HG02981 (cell line): ENCODE measurements at regions not wholly inside any gene's neighbourhood (a gene's known extent, or its start where the extent isn't known, plus 50 kb on each side); places are given as distances from the start of the nearest gene placed in this dataset.
A peak's percentile ranks its signal among the peaks of the same experiment; 100 is the strongest.
"Not testable (repeated sequence)": the region's sequence is repeated elsewhere in the genome, so short reads cannot be mapped to it uniquely, and the experiment has no call there.

Experiments used
- ATAC-seq: cut with Tn5 transposase; IDR thresholded peaks from one replicate; pipeline ENCODE4 v1.9.1; 2021; ENCODE audit warnings: mild to moderate bottlenecking, moderate library complexity; ENCODE audit not compliant: unreplicated experiment

DNA sequence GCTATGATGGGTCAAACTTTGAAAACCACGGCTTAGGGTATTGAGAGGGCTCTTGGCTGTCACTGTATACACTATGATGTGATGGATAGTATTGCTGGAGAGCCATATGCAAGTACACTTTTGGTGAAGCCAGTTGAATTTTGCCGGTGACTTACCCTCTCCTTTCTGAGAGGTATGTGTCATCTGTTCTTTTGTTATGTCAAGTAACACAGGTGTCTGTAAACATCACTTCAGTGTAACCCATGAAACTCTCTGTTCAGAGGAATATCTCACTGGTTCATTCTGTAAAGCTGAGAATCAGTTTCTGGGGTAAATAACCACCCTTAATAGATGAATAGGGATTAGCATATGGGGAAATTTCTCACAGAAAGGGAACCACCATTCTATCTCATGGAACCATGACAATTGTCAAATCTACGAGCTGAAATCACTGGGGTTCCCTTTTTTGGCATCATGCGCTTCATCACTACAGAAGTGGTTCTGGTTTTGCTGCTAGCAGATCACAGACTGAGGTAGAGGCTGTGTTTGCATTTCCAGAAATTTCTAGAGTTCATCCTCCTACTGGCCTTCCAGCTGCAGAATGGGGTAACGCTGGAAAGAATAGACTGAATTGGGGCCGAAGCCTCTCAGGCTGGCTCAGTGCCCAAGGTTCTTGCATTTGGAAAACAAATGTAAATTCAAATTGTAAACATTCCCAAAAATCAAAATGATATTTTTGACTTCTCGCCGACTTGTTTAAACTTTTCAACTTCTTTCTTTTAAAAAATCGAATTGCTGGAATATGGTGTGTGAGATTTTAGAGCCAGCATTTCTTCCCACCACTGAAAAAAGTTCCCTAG lies 83.3 kb upstream of the CREB5 start:
- ATAC-seq, result no peak

DNA sequence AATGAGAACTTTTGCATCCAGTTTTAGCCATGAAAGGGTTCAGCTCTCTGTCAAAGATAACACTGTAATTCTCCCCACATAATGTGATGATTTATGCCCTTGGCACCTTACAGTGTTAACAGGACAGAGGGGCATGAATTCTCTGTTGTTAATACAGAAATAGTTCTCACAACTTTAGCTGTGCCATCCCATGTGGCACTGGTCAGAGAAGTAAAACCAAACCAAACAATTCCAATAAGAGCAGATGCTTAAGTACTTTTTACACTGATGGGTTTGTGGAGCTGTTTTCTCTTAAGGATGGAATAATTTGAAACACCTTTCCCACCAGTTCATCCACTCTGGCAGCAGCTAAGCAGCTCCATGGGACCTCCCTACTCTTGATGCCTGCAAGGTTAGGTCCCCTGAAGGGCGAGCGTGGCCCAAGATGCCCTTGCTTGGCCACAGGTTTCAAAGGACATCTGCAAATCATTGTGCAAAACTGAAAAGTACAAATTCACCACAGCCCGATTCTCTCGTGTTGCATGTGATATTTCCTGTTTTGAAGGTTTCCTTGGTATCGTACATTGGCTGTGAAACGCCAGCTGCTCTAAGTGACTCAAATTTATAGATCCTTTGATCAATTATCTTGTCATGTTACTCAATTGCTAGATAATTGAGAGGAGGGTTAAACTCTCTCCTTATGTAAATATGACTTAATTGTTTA lies 82.5 kb upstream of the CREB5 start:
- ATAC-seq, result peak; percentile 54

GRCh38 chr7:28330384-28331070 lies 81.8 kb upstream of the CREB5 start:
- no peak for ATAC-seq

DNA sequence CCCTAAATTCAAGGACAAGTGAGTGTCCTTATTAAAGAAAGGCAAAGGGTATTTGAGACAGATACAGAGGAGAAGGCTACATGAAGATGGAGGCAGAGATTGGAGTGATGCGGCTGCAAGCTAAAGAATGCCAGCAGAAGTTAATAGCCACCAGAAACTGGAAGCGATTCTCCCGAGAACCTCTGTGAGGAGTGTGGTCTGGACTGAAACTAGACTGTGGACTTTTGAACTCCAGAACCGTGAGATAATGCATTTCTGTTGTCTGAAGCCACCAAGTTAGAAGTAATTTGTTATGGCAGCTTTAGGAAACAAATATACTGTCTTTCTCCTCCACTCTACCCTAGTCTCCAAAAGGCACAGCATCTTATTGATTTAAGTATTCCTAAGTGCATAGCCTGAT lies 80.3 kb upstream of the CREB5 start:
- no peak for ATAC-seq

DNA sequence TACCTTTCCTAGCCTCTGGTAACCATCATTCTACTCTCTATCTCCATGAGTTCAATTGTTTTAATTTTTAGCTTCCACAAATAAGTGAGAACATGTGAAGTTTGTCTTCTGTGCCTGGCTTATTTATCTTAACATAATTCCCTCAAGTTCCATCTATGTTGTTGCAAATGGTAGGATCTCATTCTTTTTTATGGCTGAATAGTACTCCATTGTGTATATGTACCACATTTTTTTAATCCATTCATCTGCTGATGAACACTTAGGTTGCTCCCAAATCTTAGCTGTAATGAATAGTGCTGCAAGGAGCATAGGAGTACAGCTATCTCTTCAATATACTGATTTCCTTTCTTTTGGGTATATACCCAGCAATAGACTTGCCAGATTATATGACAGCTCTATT lies 78.8 kb upstream of the CREB5 start:
- ATAC-seq, result not testable (repeated sequence)

DNA sequence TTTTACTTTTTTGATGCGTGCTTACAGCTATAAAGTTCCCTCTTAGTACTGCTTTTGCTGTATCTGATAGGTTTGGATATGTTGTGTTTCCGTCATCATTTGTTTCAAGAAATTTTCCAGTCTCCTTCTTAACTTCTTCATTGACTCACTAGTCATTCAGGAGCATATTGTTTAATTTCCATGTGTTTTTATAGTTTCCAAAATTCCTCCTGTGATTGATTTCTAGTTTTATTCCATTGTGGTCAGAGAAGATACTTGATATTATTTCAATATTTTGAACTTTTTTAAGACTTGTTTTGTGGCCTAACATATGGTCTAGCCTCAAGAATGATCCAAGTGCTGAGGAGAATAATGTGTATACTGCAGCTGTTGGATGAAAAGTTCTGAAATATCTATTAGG lies 75.5 kb upstream of the CREB5 start:
- no peak for ATAC-seq

DNA sequence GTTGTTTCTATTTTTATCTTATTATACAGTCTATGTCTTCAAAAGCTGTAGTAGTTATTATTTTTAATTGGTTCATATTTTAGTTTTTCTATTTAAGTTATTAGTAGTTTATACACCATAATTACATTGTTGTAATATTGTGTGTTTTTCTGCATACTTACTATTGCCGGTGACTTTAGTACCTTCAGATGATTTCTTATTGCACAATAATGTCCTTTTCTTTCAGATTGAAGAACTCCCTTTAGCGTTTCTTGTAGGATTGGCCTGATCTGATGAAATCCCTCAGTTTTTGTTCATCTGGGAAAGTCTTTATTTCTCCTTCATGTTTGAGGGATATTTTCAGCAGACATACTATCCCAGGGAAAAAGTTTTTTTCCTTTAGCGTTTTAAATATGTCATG lies 74.3 kb upstream of the CREB5 start:
- ATAC-seq, result no peak

DNA sequence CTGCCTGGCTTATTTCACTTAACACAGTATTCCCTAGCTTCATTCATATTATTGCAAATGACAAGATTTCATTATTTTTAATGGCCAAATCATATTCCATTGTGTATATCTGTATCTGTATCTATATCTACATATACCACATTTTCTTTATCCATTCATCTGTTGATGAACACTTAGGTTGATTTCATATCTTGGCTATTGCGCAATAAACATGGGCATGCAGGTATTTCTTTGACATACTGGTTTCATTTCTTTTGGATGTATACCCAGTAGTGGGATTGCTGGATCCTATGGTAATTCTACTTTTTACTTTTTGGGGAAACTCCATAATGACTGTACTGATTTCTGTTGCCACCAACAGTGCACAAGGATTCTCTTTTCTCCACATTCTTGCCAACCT lies 68.9 kb upstream of the CREB5 start:
- no peak for ATAC-seq

DNA sequence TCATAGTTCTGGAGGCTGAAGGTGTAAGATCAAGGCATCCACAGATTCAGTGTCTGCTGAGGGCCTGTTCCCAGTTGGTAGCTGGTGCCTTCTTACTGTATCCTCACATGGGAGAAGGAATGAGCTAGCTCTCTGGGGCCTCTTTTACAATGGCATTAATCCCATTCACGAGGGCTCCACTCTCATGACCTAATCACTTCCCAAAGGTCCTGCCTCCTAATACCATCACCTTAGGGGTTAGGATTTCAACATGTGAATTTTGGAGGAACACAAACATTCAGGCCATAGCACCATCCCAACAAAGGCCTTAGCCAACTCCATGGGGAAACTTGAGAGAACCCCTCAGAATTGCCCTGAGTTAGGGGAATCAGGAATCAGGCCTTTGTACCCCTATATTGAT lies 66.1 kb upstream of the CREB5 start:
- ATAC-seq, result no peak

GRCh38 chr7:28346676-28347363 lies 65.5 kb upstream of the CREB5 start:
- no peak for ATAC-seq

DNA sequence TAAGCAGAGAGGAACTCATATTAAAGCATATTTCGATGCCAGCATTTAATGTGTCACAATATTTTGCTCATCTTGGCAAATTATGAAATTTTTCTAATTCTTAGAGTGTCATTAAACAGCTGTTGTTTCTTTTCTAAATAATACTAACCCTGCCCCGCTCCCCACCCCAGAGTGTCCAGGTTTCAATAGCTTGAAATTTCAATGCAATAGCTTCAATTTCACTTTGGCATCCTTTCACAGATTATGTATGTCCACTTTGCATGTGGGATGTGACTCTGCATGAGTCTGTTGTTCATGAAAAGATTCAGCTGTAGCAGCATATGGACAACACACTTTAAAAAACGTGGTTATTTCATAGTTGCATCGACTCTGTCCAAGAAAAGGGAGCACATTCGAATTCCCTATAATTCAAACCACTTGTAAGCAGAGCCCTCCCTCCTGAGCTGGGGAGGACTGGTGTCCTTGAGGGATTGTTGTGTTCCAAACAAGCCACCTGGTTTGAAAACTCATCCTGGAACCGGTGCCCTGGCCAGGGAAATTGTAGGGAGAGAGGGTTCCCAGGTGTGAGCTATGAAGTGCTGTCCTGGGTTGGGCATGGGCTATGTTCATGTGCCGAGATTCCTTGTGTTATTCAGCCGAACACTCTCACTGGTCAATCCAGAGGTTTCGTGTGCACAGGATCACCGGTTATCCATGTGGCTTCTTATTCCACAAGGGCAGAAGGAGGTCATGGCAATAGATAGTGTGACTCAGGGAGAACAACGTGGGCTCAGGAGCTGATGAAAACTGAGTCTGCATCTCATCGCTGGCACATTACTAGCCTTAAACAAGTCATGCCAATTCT lies 64.6 kb upstream of the CREB5 start:
- ATAC-seq, result no peak

- no peak for ATAC-seq
Observed at GRCh38 chr7:28348636-28349035, 63.7 kb upstream of the CREB5 start.

DNA sequence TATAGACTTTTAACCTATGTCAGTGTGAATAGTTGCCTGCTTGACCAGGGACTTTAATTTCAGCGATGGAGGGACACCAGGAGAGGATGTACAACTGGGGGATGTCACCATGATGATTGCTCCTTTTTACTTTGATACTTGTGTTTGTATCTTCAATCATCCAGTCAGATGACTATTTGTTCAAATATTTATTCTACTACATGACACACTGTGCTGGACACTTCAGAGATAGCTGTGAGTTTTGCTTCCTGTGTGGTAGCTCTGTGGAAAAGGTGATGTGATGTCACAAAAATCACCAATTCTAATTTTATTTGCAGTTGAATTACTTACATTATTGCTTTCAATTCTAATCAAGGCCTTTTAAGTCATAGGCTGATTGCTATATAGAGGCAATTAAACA lies 62.7 kb upstream of the CREB5 start:
- no peak for ATAC-seq

DNA sequence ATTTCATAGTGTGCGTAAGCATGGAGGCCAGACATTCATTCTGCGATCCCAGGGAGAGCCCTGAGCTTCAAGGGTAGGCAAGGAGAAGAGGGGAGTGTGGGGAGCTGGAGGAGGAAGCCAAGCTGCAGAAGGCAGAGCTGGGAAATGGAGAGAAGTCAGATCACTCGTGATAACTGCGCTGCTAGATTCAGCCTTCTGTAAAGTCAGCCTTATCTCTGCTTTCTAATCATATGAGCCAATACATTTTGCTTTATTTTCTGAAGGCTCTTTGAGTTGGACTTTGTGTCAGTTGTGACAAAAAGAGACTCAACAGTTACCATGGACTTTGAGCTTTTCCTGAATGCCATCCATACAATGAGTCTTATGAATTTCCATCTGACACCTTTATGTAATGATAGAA lies 61.7 kb upstream of the CREB5 start:
- ATAC-seq, result no peak

DNA sequence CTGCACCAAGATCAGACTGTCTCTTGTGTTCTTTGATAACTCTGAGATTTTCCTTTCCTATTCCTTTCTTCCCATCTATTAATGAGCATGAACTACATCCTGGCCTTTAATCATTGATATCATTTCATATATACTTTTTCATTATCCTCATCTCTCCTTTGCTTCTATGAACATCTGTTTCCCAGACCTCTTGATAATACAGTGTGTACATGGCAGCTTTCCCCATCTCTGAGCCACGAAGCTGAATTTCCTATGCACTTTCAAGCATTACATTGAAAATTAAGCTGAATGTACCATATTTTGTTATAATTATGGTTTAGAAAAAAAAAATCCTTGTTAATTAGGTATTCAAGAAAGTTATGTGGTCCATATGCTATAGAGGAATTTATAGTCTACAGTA lies 60.9 kb upstream of the CREB5 start:
- ATAC-seq, result no peak

- no peak for ATAC-seq
Observed at GRCh38 chr7:28354601-28355402, 57.5 kb upstream of the CREB5 start.

DNA sequence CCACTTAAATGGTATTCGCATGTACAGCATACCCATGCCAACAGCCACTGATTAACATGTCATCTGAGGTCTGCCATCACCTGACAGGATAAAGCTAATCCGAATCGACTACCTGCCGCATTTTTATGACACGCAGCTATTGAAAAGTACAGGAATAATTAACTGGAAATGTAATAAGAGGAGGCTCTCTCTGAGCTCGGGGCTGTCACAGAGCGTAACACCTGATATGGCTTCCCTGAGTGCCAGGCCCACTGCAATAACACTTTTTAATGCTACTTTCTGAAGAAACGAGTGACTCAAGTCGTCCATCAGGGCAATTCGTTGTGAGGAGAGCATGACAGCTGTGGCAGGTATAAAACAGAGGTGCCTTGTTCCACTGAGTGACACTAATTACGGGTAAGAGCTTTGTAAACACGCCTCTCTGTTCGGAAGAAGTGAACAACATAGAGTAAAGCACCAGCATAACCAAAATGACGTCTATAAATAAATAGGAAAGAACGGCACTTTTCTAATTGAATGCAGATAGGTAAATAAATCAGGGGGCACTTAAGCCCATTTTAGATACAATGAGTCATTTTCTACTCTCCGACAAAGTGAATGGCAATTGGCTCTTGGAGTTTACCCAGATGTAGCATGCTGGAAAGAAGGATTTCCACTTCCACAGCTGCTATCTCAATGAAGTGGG lies 56.5 kb upstream of the CREB5 start:
- no peak for ATAC-seq

DNA sequence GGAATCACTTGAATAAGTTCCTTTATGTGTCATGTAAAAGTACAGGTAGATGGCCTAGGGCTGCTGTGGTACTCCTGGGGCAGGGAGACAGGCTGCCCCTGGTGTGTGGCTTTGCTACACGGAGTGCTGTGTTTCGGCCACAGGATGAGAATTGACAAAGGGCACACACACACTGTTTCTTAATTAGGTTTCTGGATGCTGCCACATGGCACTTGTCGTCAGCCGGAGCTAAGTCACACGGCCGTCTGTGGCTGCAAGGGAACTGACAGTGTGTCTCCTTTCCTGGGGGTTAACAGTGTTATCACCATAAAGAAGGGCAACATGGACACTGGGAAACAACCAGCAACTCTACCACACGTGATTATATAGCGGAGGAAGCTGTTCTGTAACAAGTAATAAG lies 55.7 kb upstream of the CREB5 start:
- ATAC-seq, result no peak

DNA sequence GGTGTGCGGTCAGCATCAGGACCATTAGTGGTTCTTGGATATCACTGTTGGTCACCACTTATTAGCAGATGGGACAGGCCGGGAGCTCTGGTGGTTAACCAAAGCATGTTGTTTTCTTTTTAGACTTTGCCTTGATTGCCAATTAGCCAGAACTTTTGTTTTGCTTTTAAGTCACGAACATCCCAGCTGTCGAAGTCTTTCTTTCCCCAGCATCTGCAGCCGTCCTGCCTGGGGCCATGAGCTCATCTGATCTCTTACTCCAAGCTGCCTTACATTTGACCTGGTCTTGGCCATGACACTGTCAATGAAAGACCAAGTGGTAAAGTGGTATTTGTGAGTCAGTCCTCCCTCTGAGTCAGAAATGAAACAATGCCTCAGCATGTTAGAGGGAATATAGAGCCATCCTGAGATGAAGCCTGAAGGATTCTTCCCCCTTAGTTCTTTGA lies 53.9 kb upstream of the CREB5 start:
- ATAC-seq, result no peak
